GM23248 (cell line): ENCODE measurements at regions not wholly inside any gene's neighbourhood (a gene's known extent, or its start where the extent isn't known, plus 50 kb on each side); places are given as distances from the start of the nearest gene placed in this dataset.
A peak's percentile ranks its signal among the peaks of the same experiment; 100 is the strongest.
"Not testable (repeated sequence)": the region's sequence is repeated elsewhere in the genome, so short reads cannot be mapped to it uniquely, and the experiment has no call there.

Source experiments
- DNase-seq: peaks from one replicate; pipeline ENCODE4 v3.0.0-alpha.2; 2015
- H2AFZ ChIP-seq: fragments of 200-600 bp; sonication (generic); 2 replicates; pipeline ENCODE4 v1.6.1; 2016; ENCODE audit warnings: antibody characterized with exemption
- H3F3A ChIP-seq: fragments of 200-600 bp; sonication (generic); 2 replicates; pipeline ENCODE4 v1.6.1; 2016; ENCODE audit warnings: mild to moderate bottlenecking, antibody characterized with exemption, mixed run types; ENCODE audit not compliant: insufficient read depth
- H3K27ac ChIP-seq: fragments of 200-600 bp; sonication (generic); 2 replicates; pipeline ENCODE4 v1.5.1; 2016; ENCODE audit warnings: mild to moderate bottlenecking
- H3K27me3 ChIP-seq: fragments of 200-600 bp; sonication (generic); replicated peaks from 2 replicates; pipeline ENCODE4 v1.6.1; 2016; ENCODE audit warnings: mild to moderate bottlenecking; ENCODE audit not compliant: insufficient read depth
- H3K36me3 ChIP-seq: fragments of 200-600 bp; sonication (generic); 2 replicates; pipeline ENCODE4 v1.6.1; 2016; ENCODE audit warnings: low read depth, mild to moderate bottlenecking
- H3K4me1 ChIP-seq: fragments of 200-600 bp; sonication (generic); 2 replicates; pipeline ENCODE4 v1.6.1; 2016; ENCODE audit warnings: mild to moderate bottlenecking; ENCODE audit not compliant: insufficient read depth
- H3K4me2 ChIP-seq: fragments of 200-600 bp; sonication (generic); one replicate; pipeline ENCODE4 v1.6.1; 2016; ENCODE audit warnings: mild to moderate bottlenecking; ENCODE audit not compliant: unreplicated experiment
- H3K4me3 ChIP-seq: fragments of 200-600 bp; sonication (generic); 2 replicates; pipeline ENCODE4 v1.5.1; 2016; ENCODE audit warnings: mild to moderate bottlenecking
- H3K79me2 ChIP-seq: fragments of 200-600 bp; sonication (generic); 2 replicates; pipeline ENCODE4 v1.6.1; 2016; ENCODE audit warnings: mild to moderate bottlenecking; ENCODE audit not compliant: insufficient read depth
- H3K9ac ChIP-seq: fragments of 200-600 bp; sonication (generic); 2 replicates; pipeline ENCODE4 v1.6.1; 2016; ENCODE audit warnings: mild to moderate bottlenecking
- H3K9me2 ChIP-seq: fragments of 200-600 bp; sonication (generic); 2 replicates; pipeline ENCODE4 v1.6.1; 2016; ENCODE audit warnings: mixed run types, mild to moderate bottlenecking, moderate library complexity; ENCODE audit not compliant: insufficient read depth
- H3K9me3 ChIP-seq: fragments of 200-600 bp; sonication (generic); one replicate; pipeline ENCODE4 v1.6.1; 2017; ENCODE audit warnings: low read depth
- H4K20me1 ChIP-seq: fragments of 200-600 bp; sonication (generic); 2 replicates; pipeline ENCODE4 v1.6.0; 2016; ENCODE audit not compliant: insufficient read depth
- EZH2 ChIP-seq: fragments of 200-600 bp; sonication (generic); IDR thresholded peaks from 2 replicates; pipeline ENCODE4 v1.6.1; 2018; ENCODE audit warnings: antibody characterized with exemption, mild to moderate bottlenecking; ENCODE audit not compliant: insufficient read depth, poor library complexity, severe bottlenecking
- EZH2phosphoT487 ChIP-seq: fragments of 200-600 bp; sonication (generic); IDR thresholded peaks from 2 replicates; pipeline ENCODE4 v1.6.1; 2018; ENCODE audit warnings: antibody characterized with exemption, moderate library complexity, mild to moderate bottlenecking, low read depth; ENCODE audit not compliant: insufficient read depth
- WGBS, 2 experiments: methylation state at CpG; one replicate each; pipeline ENCODE4 v1.1.6; 2015 to 2017; ENCODE audit warnings: low lambda C conversion rate in 2 of 2, low coverage in 1 of 2; ENCODE audit errors: missing lambda C conversion rate in 2 of 2; 5-methylcytosine and 5-hydroxymethylcytosine counted together
- in situ Hi-C: fragments of 300-500 bp; cut with MboI; formaldehyde crosslinking; loops from 2 replicates; pipeline ENCODE4 v1.15.0; 2020

GRCh38 chr3:187811585-187812250 is 66.5 kb upstream of the BCL6 start:
- Histone ChIP-seq H3K4me3 (no peak overlapping the region), H3K4me1 (peaks cover 17% of the 10 kb centered on the region), H3F3A (peaks cover 9% of the 10 kb centered on the region), H3K4me2 (no peak overlapping the region), H2AFZ (no peak overlapping the region), H3K36me3 (no peaks in the 10 kb centered on the region), H3K9me2 (no peaks in the 10 kb centered on the region), H3K9ac (no peak overlapping the region), H3K79me2 (no peaks in the 10 kb centered on the region), H3K9me3 (no peaks in the 10 kb centered on the region), H3K27me3 (no peaks in the 10 kb centered on the region), H4K20me1 (no peaks in the 10 kb centered on the region), H3K27ac (no peak overlapping the region)
- in situ Hi-C loops, result no loop called here
- DNase-seq, result peak; percentile 87
- 62 to 65% methylated on average over 4 of the region's 4 CpGs for WGBS, 2 experiments
- no peak for TF ChIP-seq EZH2phosphoT487
- TF ChIP-seq EZH2, result no peak

GRCh38 chr3:187812496-187812895 is 67.2 kb upstream of the BCL6 start:
- H3K27ac ChIP-seq, result no peak overlapping the region
- H3K79me2 ChIP-seq, result no peaks in the 10 kb centered on the region
- H3K36me3 ChIP-seq, result no peaks in the 10 kb centered on the region
- H3K9ac ChIP-seq, result no peak overlapping the region
- H3F3A ChIP-seq, result peaks cover 3% of the 10 kb centered on the region; the same call in 1 of the 2 replicates
- no peak overlapping the region for H2AFZ ChIP-seq
- TF ChIP-seq EZH2phosphoT487 (no peak), EZH2 (no peak)
- no peaks in the 10 kb centered on the region for H3K9me3 ChIP-seq
- no peaks in the 10 kb centered on the region for H4K20me1 ChIP-seq
- H3K9me2 ChIP-seq, result no peaks in the 10 kb centered on the region
- in situ Hi-C loops, result no loop called here
- WGBS, 2 experiments, result 93% methylated on average over 5 of the region's 5 CpGs
- DNase-seq, result no peak
- no peak overlapping the region for H3K4me3 ChIP-seq
- no peaks in the 10 kb centered on the region for H3K27me3 ChIP-seq
- H3K4me2 ChIP-seq, result no peak overlapping the region
- H3K4me1 ChIP-seq, result peaks cover 10% of the 10 kb centered on the region

- no peaks in the 10 kb centered on the region for H3K9me2 ChIP-seq
- no peak overlapping the region for H3K27ac ChIP-seq
- H3K4me2 ChIP-seq, result no peak overlapping the region
- no peak for DNase-seq
- WGBS, 2 experiments, result 67 to 91% methylated on average over 1 of the region's 1 CpG
- no peaks in the 10 kb centered on the region for H3K27me3 ChIP-seq
- H3F3A ChIP-seq, result no peaks in the 10 kb centered on the region; the same call in 1 of the 2 replicates
- TF ChIP-seq EZH2phosphoT487 (no peak), EZH2 (no peak)
- H3K4me3 ChIP-seq, result no peak overlapping the region
- H2AFZ ChIP-seq, result no peak overlapping the region
- H3K36me3 ChIP-seq, result no peaks in the 10 kb centered on the region
- no peaks in the 10 kb centered on the region for H3K9me3 ChIP-seq
- no peak overlapping the region for H3K9ac ChIP-seq
- H4K20me1 ChIP-seq, result no peaks in the 10 kb centered on the region
- in situ Hi-C loops, result no loop called here
- no peaks in the 10 kb centered on the region for H3K79me2 ChIP-seq
- peaks cover 8% of the 10 kb centered on the region for H3K4me1 ChIP-seq
These were observed 67.9 kb upstream of the BCL6 start for GRCh38 chr3:187813198-187813597.

- H3K9me2 ChIP-seq, H3K27me3 ChIP-seq, in situ Hi-C loops, H3K27ac ChIP-seq, H2AFZ ChIP-seq, H3K79me2 ChIP-seq, H3K4me2 ChIP-seq, H3F3A ChIP-seq, H3K36me3 ChIP-seq, DNase-seq, H3K4me3 ChIP-seq, H3K4me1 ChIP-seq, H3K9me3 ChIP-seq, H3K9ac ChIP-seq, H4K20me1 ChIP-seq: not testable (repeated sequence)
- WGBS, 2 experiments, result 73 to 75% methylated on average over 3 of the region's 3 CpGs
These were observed 72.5 kb upstream of the BCL6 start for GRCh38 chr3:187817766-187818165.
